ENCODE measurements at regions not wholly inside any gene's neighbourhood (a gene's known extent, or its start where the extent isn't known, plus 50 kb on each side); places are given as distances from the start of the nearest gene placed in this dataset.

GRCh38 chr13:20306039-20306438 lies 73.9 kb upstream of the GJB6 start:
- TF ChIP-seq CTCF (IDR thresholded peaks at IDR 0.05; ENCODE audit: poor library complexity) (no peak), EZH2phosphoT487 (IDR thresholded peaks at IDR 0.05; ENCODE audit: low read depth, severe bottlenecking, unreplicated experiment) (no peak), EZH2 (IDR thresholded peaks at IDR 0.05; ENCODE audit: borderline replicate concordance) (no peak)

Measured in hepatocyte (in vitro differentiated cells).